Neural crest cell (in vitro differentiated cells): ENCODE measurements at regions not wholly inside any gene's neighbourhood (a gene's known extent, or its start where the extent isn't known, plus 50 kb on each side); places are given as distances from the start of the nearest gene placed in this dataset.

Experiments
- DNase-seq: peaks from one replicate; pipeline ENCODE4 v3.0.0; 2021; ENCODE audit warnings: low read depth, mixed read lengths, low spot score
- H3K27ac Mint-ChIP-seq: one replicate; pipeline ENCODE4 v1.8.0; 2021; ENCODE audit warnings: mild to moderate bottlenecking, mixed read lengths; ENCODE audit not compliant: unreplicated experiment
- H3K27me3 Mint-ChIP-seq: 2 replicates; pipeline ENCODE4 v1.8.0; 2021; ENCODE audit warnings: low read depth, mild to moderate bottlenecking, mixed read lengths
- H3K36me3 Mint-ChIP-seq: 2 replicates; pipeline ENCODE4 v1.8.0; 2021; ENCODE audit warnings: low read depth, mild to moderate bottlenecking, mixed read lengths
- H3K4me1 Mint-ChIP-seq: 2 replicates; pipeline ENCODE4 v1.8.0; 2021; ENCODE audit warnings: mixed read lengths
- H3K4me3 Mint-ChIP-seq: one replicate; pipeline ENCODE4 v1.8.0; 2021; ENCODE audit warnings: mild to moderate bottlenecking, mixed read lengths
- H3K9me3 Mint-ChIP-seq: 2 replicates; pipeline ENCODE4 v1.8.0; 2021; ENCODE audit warnings: mixed read lengths
- CTCF ChIP-seq: fragments of 200-600 bp; sonication (generic); conservative IDR thresholded peaks from 2 replicates; pipeline ENCODE4 v1.5.0; 2021; ENCODE audit warnings: antibody characterized with exemption, mild to moderate bottlenecking

- no peak for DNase-seq
- Mint-ChIP-seq H3K4me1 (peaks cover 34% of the 10 kb centered on the region), H3K36me3 (no peaks in the 10 kb centered on the region), H3K9me3 (peaks cover 7% of the 10 kb centered on the region), H3K4me3 (no peak overlapping the region), H3K27ac (no peak overlapping the region), H3K27me3 (peaks cover 4% of the 10 kb centered on the region)
- no peak for TF ChIP-seq CTCF
Observed at GRCh38 chr6:134691180-134691579, 258.7 kb downstream of the ALDH8A1 start.

- DNase-seq, result no peak
- Mint-ChIP-seq H3K9me3 (peaks cover 5% of the 10 kb centered on the region), H3K27ac (peak overlapping the region; percentile 19), H3K4me1 (peaks cover 34% of the 10 kb centered on the region), H3K27me3 (peaks cover 4% of the 10 kb centered on the region), H3K4me3 (no peak overlapping the region), H3K36me3 (no peaks in the 10 kb centered on the region)
- TF ChIP-seq CTCF, result peak; percentile 20
Observed at GRCh38 chr6:134690048-134690447, 259.9 kb downstream of the ALDH8A1 start.

DNA sequence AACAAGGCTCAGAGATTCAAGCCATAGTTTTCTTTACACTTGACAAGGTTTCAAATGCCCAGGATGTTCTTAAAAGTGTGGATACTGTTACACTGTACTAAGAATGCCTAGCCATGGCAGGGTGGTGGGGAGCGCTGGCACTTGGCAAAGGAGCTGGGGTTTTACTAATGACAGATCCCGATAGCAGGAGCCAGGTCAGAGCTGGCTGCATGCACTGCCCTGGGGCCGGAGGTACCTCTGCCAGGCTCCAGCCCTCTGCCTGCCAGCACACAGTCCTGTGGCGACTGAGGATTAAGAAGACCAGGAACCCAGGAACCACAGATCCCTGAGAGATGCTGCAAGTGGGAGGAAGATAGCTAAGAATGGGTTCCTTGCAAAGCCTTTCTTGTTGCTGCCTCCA is 260.3 kb downstream of the ALDH8A1 start:
- TF ChIP-seq CTCF, result no peak
- Mint-ChIP-seq H3K36me3 (no peaks in the 10 kb centered on the region), H3K9me3 (peaks cover 2% of the 10 kb centered on the region), H3K4me1 (peaks cover 34% of the 10 kb centered on the region), H3K27me3 (peaks cover 4% of the 10 kb centered on the region), H3K27ac (no peak overlapping the region), H3K4me3 (no peak overlapping the region)
- no peak for DNase-seq

- Mint-ChIP-seq H3K4me1 (peaks cover 33% of the 10 kb centered on the region), H3K36me3 (no peaks in the 10 kb centered on the region), H3K4me3 (peak overlapping the region; percentile 15), H3K27ac (peak overlapping the region; percentile 78), H3K9me3 (no peaks in the 10 kb centered on the region), H3K27me3 (peaks cover 4% of the 10 kb centered on the region)
- DNase-seq, result no peak
- no peak for TF ChIP-seq CTCF
Observed at GRCh38 chr6:134689177-134689576, 260.7 kb downstream of the ALDH8A1 start.

DNA sequence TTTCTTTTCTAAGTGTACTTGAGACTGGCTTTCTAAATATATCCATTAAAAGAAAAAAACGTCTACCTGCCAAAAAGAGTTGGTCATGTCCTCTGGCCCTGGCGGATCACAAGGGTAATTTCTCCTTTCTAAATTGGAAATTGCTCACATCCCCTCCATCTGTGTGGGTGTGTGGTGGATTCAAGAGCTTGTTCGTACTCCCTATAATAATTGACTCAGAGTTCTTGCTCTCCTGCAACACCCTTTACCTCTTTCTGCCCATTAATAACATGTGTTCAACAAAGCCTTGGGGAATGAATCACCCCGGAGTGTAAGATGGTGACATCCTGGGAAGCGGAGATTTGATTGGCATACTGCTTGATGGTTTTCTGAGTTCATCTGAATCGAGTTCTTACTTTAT is 263.8 kb downstream of the ALDH8A1 start:
- Mint-ChIP-seq H3K36me3 (no peaks in the 10 kb centered on the region), H3K4me1 (peaks cover 22% of the 10 kb centered on the region), H3K27ac (no peak overlapping the region), H3K9me3 (no peaks in the 10 kb centered on the region), H3K27me3 (peaks cover 4% of the 10 kb centered on the region), H3K4me3 (no peak overlapping the region)
- no peak for DNase-seq
- no peak for TF ChIP-seq CTCF

- DNase-seq, result no peak
- no peaks in the 10 kb centered on the region for H3K9me3 Mint-ChIP-seq
- no peak for TF ChIP-seq CTCF
- peaks cover 12% of the 10 kb centered on the region for H3K4me1 Mint-ChIP-seq
- H3K27ac Mint-ChIP-seq, result no peak overlapping the region
- H3K27me3 Mint-ChIP-seq, result no peaks in the 10 kb centered on the region
- no peak overlapping the region for H3K4me3 Mint-ChIP-seq
- no peaks in the 10 kb centered on the region for H3K36me3 Mint-ChIP-seq
Observed at GRCh38 chr6:134684423-134684795, 265.5 kb downstream of the ALDH8A1 start.
